HG02571 (cell line): ENCODE measurements at regions not wholly inside any gene's neighbourhood (a gene's known extent, or its start where the extent isn't known, plus 50 kb on each side); places are given as distances from the start of the nearest gene placed in this dataset.

Experiments used
- ATAC-seq: cut with Tn5 transposase; IDR thresholded peaks from one replicate; pipeline ENCODE4 v1.9.1; 2021; ENCODE audit warnings: mild to moderate bottlenecking, moderate library complexity; ENCODE audit not compliant: unreplicated experiment

DNA sequence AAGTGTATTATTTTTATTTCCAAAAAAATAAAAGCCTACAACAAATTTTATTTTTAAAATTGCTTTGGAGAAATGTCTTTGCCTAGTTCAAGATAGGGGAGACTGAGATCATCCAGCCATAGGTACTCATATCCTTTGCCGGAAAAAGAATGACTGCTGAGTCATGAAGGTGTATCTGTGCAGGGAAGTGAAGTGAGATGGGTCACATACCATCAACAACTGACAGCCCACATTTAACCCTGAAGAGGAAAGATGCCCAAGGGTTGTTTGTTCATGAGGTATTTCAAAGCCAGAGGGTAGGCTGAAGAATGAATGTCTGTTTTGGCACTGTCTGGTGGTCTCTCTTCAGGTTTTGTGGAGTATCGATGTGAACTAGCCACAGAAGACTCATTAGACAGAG, 106.7 kb upstream of the TTC29 start:
- no peak for ATAC-seq

DNA sequence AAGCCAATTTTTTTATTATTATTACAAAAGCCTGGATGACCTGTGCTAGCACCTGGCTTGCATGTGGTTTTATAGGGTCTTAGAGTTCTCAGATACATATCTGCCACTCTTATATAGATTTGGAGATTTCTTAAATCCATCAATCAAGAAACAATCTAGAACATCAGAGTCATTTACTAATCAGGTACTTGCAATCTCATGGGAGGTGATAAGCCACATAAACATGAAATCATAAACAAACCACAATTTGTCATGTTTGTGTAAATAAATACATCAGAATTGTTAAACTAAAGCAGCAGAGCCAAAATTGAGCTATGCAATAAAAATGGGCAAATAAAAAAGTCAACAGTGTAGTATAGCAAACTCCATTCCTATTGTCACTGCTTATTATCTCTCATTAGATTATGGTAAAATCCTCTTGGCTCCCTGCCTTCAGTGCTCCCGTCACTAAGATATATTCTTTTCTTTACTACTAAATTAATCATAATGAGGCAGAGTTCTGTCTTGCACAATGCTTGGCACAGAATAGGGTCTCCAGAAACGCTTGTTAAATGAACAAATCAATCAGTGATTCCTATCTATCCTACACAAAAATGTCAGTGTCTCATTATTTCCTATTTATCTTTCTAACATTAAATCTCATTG, 108.7 kb upstream of the TTC29 start:
- ATAC-seq: no peak

DNA sequence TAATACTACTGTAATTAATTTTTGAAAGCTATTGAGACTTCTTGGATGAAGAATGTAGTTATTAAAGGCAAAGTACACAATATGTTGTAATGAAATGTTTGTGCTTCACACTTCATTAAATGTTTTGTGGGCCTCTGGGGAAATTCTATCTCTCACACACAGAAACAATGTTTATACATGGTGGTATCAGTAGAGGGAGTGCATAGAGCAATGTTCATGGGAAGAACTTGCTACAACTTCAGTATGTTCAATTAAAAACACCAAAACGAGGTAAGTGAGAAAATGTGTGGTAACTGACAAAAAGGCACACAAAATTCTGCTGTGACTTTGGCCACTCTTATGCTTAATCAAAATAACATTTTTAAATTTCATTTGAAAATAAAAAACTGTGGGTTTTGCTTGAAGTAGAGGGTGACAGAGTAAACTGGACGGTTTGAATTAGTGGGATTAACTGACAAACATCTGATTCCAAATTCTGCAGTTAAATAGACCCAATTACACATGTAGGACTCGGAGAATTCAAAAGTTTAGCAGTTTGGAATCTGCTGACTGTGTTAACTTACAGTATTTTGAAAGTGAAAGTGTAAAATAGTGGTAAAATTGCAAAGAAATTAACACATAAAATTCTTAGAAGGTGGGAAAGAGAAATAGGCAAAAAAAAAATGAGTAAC, 111.4 kb upstream of the TTC29 start:
- ATAC-seq: no peak

DNA sequence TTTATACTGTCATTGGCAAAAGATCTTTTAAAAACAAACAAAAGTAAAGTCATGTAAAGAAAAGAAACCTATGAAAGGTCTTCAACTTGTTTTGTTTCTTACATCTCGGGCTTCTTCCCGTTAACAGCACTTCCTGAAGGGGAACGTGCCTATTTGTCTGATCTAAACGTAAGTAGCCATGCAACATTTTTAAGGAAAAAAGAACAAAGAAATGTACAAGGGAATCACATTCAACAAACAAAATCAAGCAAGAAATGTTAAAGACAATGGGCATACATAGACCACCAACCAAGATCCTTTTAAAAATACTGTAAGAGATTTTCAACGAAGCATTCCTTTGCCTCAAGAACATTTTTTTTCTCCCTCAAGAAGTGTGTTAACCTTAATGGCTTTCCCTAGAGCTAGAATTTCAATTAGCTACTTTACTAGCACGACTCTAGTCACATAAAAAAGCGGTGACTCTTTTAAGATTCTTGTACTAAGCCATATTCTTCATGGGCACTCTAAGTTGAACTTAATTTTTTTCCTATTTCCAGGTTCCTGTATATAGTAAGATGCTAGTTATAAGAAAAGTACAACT, 112.0 kb upstream of the TTC29 start:
- ATAC-seq: no peak

DNA sequence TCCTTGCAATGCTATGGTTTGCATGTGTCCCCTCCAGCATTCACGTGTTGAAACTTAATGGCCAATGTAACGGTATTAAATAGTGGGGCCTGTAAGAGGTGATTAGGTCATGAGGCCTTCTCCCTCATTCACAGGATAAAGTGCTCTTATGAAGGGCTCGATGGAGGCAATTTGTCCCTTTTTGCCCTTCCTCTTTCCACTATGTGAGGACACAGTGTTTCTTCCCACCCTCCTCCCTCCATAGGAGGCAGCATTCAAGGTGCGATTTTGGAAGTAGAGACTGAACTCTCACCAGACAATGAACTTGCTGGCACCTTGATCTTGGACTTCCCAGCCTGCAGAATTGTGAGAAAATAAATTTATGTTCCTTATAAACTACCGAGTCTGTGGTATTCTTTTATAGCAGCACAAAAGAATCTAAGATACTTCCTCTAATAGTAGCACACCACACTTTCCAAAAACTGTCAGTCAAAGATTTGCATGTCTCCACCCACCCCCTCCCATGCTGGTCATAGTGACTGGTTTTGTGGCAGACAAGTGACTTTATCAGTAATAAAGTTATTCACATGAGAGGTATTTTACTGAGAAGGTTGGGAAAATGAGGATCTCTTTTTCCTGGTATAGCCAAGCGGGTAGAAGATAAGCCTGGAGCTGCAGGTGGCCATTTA, 113.5 kb upstream of the TTC29 start:
- no peak for ATAC-seq

DNA sequence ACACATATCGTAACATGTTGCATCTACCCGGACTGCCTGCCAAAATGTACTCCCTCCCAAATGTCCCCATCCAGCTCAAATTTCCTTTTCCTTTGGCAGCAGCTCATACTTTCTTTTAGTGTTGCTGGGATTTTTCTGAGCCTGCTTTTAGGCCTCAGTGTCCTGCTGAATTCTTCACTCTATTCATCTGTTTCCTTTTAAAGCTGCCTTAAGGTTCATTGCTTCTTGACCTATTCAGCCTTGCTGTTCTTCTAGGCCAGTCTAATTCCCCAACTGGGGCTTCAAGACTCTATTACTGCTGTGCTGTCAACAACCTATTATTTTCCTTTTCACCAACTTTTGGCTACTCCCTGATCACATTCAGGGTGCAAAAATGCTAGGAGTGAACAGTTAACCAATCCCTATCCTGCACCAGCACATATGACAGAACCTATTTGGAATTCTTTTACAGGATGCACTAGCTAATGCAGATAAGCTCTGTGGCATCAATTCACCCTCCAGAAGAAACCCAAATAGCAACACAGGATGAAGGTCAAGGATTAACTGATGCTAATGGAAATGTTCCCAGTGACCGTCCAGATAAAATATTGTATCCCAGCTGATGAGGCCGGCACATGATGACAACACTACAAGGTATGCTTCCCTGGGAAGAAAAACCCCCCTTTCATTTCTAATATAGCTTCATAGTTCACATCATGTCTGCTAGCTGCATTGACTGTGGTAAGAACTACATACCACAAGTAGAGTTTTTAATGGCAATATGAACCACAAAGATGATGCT, 114.7 kb upstream of the TTC29 start:
- no peak for ATAC-seq

DNA sequence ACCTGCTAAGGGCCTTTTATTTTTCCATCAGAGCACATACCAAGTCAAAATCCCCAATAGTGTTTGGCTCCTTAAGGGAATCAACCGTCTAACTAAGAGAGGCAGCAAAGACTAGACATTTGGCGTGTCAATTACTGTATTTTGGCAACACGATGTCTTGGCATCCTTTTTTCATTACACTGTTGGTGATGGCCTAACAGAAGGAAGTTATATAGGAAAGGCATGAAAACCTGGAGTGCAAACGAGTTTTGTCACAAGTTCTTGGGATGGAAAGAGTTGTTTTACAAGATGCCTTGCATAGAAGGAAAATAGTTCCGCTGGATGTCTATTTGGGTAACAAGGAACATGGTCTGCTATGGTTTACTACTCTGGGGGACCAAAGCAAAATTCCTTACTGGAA, 119.2 kb upstream of the TTC29 start:
- ATAC-seq: no peak

DNA sequence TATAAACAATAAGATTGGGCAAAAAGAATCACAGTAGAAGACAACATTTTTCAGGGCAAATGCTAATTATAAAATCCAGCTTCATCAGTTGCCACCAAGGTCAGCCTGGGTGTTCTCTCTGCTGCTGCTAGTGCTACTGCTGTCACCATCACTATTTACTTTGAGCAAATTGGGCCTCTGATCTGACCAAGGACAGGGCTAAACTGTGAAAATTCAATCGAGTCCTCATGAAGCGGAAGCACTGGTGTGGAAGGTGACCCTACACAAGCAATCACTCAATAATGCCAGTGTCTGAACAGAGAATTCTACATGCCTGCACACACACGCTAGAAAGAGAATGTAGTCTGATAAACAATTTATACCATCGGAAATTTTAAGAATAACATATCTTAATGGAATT, 122.9 kb upstream of the TTC29 start:
- no peak for ATAC-seq

DNA sequence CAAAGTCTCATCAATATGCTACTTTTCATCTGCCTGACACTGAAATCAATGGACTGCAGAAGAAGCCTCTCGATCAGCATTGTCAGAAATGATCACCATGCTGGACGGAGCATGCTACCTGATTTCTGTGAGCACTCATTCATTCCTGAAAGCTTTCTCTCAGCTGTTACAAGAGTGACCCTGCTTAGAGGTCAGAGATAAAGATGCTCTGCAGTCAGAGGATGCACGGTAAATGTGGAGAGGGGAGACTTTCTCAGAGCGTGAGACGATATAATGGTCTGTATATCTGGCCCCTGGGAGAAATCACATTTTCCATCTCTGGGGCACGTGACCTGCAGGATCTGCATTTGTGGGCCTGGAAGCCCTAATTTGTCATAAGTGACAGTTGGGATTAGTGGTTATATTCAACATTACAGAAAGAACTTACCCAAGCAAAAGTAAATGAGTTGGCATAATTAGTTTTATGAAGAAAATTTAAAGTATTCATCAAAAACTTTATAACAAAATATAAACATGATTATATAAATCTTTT, 125.6 kb upstream of the TTC29 start:
- ATAC-seq: no peak

DNA sequence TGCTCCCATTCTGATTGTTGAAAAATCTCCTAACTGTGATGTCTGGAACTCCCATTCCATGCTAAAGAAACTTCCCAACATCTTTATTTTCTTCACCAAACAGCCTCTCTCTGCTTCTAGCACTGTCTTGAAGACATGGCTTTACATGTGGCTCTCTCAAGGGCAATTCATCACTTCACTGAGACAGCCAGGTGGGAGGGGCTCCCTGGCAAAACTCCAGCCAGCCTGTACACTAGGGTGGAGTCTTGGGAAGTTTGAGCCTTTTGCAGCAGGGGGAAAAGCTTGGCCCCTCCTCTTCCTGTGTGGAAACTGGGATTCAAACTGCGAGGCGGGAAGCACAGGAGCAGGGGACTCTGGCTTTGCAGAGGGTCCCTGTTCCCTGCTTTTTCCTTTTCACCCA, 130.5 kb upstream of the TTC29 start:
- no peak for ATAC-seq

DNA sequence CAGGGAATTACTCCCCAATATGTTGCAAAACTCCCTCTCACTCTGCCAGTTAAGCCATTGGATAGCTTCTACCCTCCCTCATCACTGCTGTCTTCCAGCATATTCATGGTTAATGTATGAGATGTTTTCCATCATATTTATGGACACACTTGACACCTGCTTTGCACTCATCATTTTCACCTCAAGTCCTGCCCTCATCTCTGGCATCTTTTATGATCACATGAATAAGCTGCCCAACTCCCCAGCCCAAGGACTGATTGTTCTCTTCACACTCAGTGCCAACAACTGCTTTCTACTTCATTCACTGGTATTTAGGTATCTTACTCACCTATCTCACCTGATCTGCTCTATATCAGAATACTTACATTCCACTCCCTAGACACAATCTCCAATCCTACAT, 131.1 kb upstream of the TTC29 start:
- ATAC-seq: no peak

DNA sequence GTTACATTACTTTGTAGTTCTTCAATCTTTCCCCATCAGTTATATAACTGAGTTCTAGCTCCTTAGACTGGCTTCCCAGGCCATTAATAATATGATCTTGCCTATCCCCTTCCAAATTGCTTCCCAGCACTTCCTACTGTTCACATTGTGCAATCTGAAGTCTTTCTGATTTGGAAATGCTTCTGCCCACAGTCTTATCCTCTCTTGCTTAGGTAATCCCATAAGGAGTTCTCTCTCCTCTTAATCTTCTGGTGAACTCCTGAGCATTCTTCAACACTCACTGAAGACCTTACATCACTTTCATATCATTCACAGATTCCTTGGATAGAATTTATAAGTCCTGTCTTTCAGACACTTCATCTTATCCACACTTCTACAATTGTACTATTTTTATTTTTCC, 132.7 kb upstream of the TTC29 start:
- no peak for ATAC-seq

DNA sequence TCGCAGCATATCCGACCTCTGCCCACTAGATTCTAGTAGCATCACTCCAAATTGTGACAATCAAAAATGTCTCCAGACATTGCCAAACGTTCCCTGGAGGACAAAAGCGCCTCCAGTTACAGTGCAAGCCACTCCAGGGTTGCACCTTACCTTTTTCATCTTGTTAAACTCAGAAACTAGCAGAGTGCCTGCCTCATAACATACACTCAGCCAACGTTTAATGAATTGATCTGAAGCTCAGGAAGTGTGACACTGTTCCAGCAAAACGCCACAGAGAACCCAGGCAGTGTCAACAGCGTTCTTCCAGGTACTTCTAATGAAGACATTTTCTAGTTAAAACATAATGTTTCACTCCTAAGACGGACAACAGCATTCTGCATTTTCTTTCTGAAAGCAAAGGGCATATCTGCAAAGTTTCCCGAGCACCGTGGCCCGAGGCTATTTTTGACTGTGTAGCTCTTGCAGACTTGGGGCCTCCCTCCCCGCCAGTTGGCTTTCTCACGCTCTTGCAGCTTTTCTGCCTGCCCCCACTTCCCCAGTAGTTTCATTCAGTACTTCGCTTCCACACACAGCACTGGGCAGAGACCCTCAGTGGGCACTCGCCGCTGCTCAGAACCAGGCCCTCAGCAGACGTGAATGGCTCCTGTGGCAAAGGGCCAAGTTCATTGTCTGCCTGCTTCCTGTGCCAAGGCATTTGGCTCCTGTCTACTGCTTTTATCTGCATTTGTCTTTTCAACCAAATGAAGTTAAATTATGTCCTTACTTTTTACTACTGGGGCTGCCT, 133.4 kb upstream of the TTC29 start:
- no peak for ATAC-seq

DNA sequence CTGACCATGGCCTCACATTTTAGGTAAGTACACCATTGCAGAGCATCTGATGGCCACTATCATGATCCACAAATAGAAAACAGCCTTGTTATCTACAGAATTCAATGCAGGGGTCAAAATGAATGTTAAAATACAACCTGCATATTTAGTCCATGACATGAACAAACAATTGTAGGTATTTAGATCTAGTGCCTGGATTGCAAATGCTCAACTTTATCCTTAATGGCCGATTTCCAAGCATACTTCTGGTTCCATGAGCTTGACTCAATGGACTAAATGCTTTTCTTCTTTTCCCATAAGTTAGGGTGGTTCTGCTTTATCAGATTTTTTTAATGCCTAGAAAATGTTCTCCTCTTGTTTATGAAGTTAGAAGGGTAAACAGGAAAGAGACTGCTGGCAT, 139.2 kb upstream of the TTC29 start:
- ATAC-seq: no peak

DNA sequence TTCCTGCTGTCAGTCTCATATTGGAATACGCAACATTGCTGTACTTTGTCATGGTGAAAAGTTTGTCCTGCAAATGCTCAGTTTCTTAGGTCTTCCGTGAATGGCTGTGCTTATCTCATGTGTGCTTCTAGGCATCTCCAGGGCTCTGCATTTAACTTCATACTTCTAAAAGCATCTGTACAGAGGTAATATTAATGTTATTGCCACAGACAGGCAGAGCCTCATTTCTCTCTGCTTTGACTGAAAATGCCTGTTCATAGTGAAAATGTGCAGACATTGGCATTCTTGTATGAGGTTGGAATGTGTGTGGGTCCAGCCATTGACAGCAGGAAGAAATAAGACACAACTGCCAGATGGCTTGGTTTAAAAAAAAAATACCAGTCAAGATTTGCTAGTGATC, 140.1 kb upstream of the TTC29 start:
- no peak for ATAC-seq

DNA sequence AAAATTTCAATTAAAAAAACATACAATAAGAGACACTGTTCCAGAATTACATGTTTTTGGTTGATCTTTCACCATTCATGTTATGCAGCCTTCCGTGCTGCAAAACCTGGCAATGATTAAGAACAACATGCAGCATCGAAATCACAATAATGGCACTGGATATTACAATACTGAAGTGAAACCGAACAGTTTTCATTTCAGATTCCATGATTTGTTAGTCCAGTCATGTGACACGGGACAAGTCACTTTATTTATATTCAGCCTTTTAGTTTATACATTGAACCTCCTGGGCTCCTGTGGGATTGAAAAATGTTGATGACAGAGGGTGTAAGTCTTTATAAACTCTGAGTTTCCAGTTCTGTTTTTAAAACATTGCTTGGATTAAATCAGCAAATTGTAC, 142.5 kb upstream of the TTC29 start:
- no peak for ATAC-seq

DNA sequence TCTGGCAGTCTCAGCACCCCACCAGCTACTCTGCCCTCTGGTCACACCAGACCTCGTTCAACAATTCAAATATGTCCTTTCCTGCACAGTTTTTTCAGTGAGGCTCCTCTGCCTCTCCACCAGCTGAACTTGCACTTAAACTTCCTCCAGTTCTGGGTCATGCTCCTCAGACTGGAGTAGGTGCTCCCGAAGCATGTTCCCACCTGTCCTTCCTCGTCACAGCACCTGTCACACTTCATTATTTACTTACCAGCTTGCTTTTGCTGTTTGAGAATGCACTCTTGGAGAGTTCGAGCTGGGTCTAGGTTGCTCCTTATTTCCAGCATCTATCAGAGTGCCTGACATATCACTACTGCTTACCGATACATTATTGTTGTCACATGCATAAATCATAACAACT, 144.8 kb upstream of the TTC29 start:
- ATAC-seq: no peak

DNA sequence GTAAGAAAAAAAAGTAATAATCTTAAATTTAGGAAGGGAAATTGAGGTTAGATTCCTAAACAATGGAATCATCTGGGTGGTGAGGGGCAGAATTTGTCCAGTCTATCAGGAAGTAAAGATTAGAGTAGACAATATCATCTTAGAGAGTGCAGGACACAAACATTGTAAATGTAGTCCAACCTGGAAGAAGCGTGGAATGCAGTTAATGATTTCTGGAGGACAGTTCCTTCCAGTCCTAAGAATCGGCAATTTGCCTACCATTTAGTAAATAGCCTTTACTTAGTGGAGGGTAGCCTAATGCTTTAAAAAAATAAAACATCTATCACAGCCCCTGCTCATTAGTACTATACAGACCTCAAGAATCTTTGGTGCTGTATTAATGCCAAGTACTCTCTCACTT, 147.5 kb upstream of the TTC29 start:
- no peak for ATAC-seq

DNA sequence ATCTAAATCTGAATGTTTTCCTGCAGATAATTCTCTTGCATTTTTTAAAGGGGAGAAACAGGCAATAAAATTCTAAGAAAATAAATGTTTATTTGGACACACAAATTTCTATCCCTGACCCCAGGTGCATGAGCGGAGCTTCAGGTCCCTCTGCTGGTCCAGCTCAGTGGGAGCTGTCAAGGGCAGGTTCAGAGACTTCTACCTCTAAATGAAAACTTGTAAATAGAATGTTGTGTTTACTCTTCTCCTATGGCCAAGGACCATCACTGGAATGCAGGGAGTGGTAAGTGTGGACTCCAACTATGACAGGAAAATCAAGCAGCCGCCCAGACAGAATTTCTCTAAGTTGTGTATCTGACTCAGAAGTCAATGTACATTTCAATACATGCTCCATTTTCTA, 148.6 kb upstream of the TTC29 start:
- ATAC-seq: no peak
